ENCODE measurements at regions not wholly inside any gene's neighbourhood (a gene's known extent, or its start where the extent isn't known, plus 50 kb on each side); places are given as distances from the start of the nearest gene placed in this dataset.

- DNase-seq (ENCODE audit: low read depth, low spot score): no peak
- in situ Hi-C loops (cut with HindIII; ENCODE audit: low sequenced_read_pairs): no loop called here
- H3K4me3 ChIP-seq (ENCODE audit: low read depth, low read length): no peak overlapping the region
- no peak for TF ChIP-seq CTCF (IDR thresholded peaks at IDR 0.05; ENCODE audit: low read depth, low read length)
Observed at GRCh38 chr12:91868054-91868453, 277.6 kb downstream of the BTG1 start.

DNA sequence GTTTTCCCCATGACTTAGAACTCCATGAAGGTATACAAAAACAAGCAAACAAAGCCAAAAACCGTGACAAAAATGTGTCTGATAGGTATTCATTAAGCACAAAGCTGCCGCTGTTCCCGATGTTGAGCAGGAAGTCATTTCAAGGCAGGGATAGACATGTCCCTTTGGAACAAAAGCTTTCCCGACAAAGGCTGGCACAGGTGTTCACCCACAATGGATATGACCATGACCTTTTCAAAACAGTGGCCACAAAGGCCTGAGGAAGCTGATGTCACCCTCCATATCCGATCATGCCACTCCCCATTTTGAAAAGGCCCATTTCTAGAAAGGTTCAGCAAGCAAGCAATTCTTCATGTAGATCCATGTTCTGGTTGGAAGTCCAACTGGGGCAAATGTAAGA is 279.1 kb downstream of the BTG1 start:
- no peak for DNase-seq (ENCODE audit: low read depth, low spot score)

DNA sequence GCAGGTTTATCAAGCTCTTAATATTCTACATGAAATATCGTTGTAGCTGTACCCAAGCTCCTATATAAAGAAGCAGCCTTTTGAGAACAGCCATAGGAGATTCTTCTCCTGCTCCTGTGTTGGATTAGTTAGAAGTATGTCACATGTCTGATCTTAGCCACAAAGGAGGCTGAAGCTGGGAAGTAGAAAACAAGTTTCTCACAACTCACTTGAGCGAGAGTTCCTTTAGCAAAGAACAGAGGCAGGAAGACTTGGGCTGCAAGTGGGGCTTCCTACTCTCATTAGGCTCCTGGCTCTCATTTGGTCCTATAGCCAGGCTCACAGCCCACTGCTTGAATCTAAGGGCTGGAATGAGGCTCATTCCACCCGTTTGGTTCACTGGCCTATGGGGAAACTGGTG is 281.9 kb downstream of the BTG1 start:
- in situ Hi-C loops (cut with HindIII; ENCODE audit: low sequenced_read_pairs): no loop called here
- no peak for DNase-seq (ENCODE audit: low read depth, low spot score)
- H3K4me3 ChIP-seq (ENCODE audit: low read depth, low read length): no peak overlapping the region
- TF ChIP-seq CTCF (IDR thresholded peaks at IDR 0.05; ENCODE audit: low read depth, low read length): no peak

More for the DNA sequence above, 279.1 kb downstream of the BTG1 start:
- in situ Hi-C loops (cut with HindIII; ENCODE audit: low sequenced_read_pairs): no loop called here
- no peak overlapping the region for H3K4me3 ChIP-seq (ENCODE audit: low read depth, low read length)
- no peak for TF ChIP-seq CTCF (IDR thresholded peaks at IDR 0.05; ENCODE audit: low read depth, low read length)

- TF ChIP-seq CTCF (IDR thresholded peaks at IDR 0.05; ENCODE audit: low read depth, low read length): no peak
Observed at GRCh38 chr12:91861554-91861953, 284.1 kb downstream of the BTG1 start.

DNA sequence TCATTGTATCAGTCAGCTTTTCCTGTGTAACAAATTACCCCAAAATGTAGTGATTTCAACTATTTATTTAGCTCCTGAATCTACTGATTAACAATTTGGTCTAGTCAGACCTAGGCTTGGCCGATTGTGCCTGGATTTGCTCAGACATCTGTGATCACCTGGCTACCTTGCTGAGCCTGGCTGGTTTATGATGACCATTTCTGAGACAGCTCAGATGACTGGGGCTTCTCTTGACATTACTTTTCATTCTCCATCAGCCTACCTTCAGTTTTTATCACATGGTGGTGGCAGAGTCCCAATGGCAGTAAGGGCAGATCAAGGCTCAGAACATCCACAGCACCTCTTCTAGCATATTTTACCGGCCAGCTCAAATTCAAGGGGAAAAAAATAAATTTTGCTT is 286.3 kb downstream of the BTG1 start:
- no peak for DNase-seq (ENCODE audit: low read depth, low spot score)
- H3K4me3 ChIP-seq (ENCODE audit: low read depth, low read length): no peak overlapping the region
- in situ Hi-C loops (cut with HindIII; ENCODE audit: low sequenced_read_pairs): no loop called here
- no peak for TF ChIP-seq CTCF (IDR thresholded peaks at IDR 0.05; ENCODE audit: low read depth, low read length)

More at GRCh38 chr12:91861554-91861953, 284.1 kb downstream of the BTG1 start:
- no peak overlapping the region for H3K4me3 ChIP-seq (ENCODE audit: low read depth, low read length)
- in situ Hi-C loops (cut with HindIII; ENCODE audit: low sequenced_read_pairs): no loop called here
- no peak for DNase-seq (ENCODE audit: low read depth, low spot score)

DNA sequence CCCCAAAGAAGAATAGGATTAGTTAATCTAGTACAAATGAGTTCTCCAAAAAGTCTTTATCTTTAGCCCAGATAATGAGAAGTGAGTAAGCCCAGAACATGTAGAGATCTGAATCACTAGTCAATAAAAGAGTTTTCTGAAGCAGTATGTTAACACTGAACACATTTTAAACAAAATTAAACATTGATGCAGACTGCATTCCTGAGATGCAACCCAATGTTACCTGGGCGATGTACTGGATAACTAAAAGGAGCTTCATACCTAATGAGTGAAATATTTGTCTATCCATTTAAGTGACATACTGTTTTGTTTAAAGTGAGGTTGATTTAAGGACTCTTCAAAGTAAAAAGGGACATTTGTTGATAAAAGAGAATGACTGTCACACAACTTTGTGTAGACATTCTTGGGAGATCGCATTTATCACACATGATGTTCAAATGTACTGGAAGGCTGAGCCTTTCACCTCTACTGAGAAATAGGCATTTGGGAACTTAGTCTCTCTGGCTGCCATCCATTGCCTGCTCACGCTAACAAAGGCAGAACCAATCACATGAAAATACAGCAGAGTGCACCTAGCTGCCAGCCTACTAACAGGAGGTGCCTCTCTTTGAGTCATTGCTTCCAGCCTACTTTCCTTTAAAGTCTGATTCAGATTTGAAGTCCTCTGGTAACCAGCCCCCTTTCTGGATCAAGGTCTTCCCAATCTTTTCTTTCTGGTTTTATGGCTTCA is 287.7 kb downstream of the BTG1 start:
- H3K4me3 ChIP-seq (ENCODE audit: low read depth, low read length): no peak overlapping the region
- TF ChIP-seq CTCF (IDR thresholded peaks at IDR 0.05; ENCODE audit: low read depth, low read length): no peak
- in situ Hi-C loops (cut with HindIII; ENCODE audit: low sequenced_read_pairs): no loop called here
- no peak for DNase-seq (ENCODE audit: low read depth, low spot score)
